ENCODE measurements at regions not wholly inside any gene's neighbourhood (a gene's known extent, or its start where the extent isn't known, plus 50 kb on each side); places are given as distances from the start of the nearest gene placed in this dataset.

- peaks cover 2% of the 10 kb centered on the region for H3K27me3 ChIP-seq (ENCODE audit: insufficient read depth, poor library complexity, severe bottlenecking)
- no peak overlapping the region for H3K27ac ChIP-seq (replicated peaks)
- H3K4me3 ChIP-seq (replicated peaks; ENCODE audit: insufficient read depth, low read length): no peak overlapping the region
- DNase-seq (ENCODE audit: low read depth in 1 of 2, low spot score in 1 of 2): no peak
- TF ChIP-seq CTCF (IDR thresholded peaks at IDR 0.05; ENCODE audit: insufficient read depth, low read length): no peak
- no peak for TF ChIP-seq SPI1 (IDR thresholded peaks at IDR 0.05; ENCODE audit: borderline replicate concordance, low read depth)
- TF ChIP-seq GABPA (IDR thresholded peaks at IDR 0.05; ENCODE audit: low read depth): no peak
- no peak for TF ChIP-seq POLR2AphosphoS5 (IDR thresholded peaks at IDR 0.05; ENCODE audit: low read depth)
- TF ChIP-seq, protein P1, sequence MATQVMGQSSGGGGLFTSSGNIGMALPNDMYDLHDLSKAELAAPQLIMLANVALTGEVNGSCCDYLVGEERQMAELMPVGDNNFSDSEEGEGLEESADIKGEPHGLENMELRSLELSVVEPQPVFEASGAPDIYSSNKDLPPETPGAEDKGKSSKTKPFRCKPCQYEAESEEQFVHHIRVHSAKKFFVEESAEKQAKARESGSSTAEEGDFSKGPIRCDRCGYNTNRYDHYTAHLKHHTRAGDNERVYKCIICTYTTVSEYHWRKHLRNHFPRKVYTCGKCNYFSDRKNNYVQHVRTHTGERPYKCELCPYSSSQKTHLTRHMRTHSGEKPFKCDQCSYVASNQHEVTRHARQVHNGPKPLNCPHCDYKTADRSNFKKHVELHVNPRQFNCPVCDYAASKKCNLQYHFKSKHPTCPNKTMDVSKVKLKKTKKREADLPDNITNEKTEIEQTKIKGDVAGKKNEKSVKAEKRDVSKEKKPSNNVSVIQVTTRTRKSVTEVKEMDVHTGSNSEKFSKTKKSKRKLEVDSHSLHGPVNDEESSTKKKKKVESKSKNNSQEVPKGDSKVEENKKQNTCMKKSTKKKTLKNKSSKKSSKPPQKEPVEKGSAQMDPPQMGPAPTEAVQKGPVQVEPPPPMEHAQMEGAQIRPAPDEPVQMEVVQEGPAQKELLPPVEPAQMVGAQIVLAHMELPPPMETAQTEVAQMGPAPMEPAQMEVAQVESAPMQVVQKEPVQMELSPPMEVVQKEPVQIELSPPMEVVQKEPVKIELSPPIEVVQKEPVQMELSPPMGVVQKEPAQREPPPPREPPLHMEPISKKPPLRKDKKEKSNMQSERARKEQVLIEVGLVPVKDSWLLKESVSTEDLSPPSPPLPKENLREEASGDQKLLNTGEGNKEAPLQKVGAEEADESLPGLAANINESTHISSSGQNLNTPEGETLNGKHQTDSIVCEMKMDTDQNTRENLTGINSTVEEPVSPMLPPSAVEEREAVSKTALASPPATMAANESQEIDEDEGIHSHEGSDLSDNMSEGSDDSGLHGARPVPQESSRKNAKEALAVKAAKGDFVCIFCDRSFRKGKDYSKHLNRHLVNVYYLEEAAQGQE (IDR thresholded peaks at IDR 0.05; ENCODE audit: insufficient replicate concordance, low read depth): no peak
These were observed 152.7 kb downstream of the MCHR2 start for GRCh38 chr6:99841297-99841696.

DNA sequence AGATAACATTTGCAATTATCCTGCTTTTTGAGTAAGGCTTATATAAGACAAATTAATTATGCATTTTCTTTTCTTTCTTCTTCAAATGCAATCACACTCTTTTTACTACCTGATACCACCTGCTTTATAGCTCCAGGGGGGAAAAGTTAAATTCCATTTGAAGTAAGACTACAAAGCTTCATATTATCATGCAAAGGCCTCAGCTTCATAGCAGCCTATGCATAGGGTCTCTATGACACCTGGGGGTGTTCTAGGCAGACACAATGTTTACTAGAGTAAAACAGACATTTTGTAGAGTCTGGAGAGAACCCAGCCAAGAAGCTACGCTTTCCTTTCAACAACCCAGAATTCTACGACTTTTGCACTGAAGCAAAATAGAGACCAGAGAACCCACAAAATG is 148.0 kb downstream of the MCHR2 start:
- TF ChIP-seq CTCF (IDR thresholded peaks at IDR 0.05; ENCODE audit: insufficient read depth, low read length): no peak
- no peak for TF ChIP-seq POLR2AphosphoS5 (IDR thresholded peaks at IDR 0.05; ENCODE audit: low read depth)
- Histone ChIP-seq H3K27ac (replicated peaks) (no peak overlapping the region), H3K4me3 (replicated peaks; ENCODE audit: insufficient read depth, low read length) (no peak overlapping the region), H3K27me3 (ENCODE audit: insufficient read depth, poor library complexity, severe bottlenecking) (peaks cover 2% of the 10 kb centered on the region)
- DNase-seq (ENCODE audit: low read depth in 1 of 2, low spot score in 1 of 2): no peak

DNA sequence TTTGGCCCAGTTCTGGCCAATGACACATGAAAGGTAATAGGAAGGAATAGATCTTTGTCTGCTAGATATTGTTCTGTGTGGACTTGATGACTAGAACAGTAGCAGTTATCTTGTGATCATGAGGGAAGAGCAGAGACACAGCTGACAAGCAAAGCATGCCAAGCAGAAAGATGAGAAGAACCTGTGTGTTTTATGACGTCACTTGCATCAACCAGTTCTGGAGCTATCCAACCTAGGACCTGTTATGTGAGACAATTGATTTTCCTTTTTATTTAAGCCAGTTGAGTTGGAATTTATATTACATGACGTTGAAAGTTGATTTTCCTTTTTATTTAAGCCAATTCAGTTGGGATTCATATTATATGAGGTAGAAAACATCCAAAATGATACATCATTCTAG is 143.2 kb downstream of the MCHR2 start:
- no peak overlapping the region for H3K4me3 ChIP-seq (replicated peaks; ENCODE audit: insufficient read depth, low read length)
- no peak overlapping the region for H3K27ac ChIP-seq (replicated peaks)
- DNase-seq (ENCODE audit: low read depth in 1 of 2, low spot score in 1 of 2): no peak
- H3K27me3 ChIP-seq (ENCODE audit: insufficient read depth, poor library complexity, severe bottlenecking): peaks cover 2% of the 10 kb centered on the region
- TF ChIP-seq, protein P1 (IDR thresholded peaks at IDR 0.05; ENCODE audit: insufficient replicate concordance, low read depth): no peak
- no peak for TF ChIP-seq GABPA (IDR thresholded peaks at IDR 0.05; ENCODE audit: low read depth)
- no peak for TF ChIP-seq POLR2AphosphoS5 (IDR thresholded peaks at IDR 0.05; ENCODE audit: low read depth)
- no peak for TF ChIP-seq SPI1 (IDR thresholded peaks at IDR 0.05; ENCODE audit: borderline replicate concordance, low read depth)
- no peak for TF ChIP-seq CTCF (IDR thresholded peaks at IDR 0.05; ENCODE audit: insufficient read depth, low read length)

- TF ChIP-seq GABPA (IDR thresholded peaks at IDR 0.05; ENCODE audit: low read depth): no peak
- TF ChIP-seq POLR2AphosphoS5 (IDR thresholded peaks at IDR 0.05; ENCODE audit: low read depth): no peak
- no peak for TF ChIP-seq SPI1 (IDR thresholded peaks at IDR 0.05; ENCODE audit: borderline replicate concordance, low read depth)
- TF ChIP-seq, protein P1 (IDR thresholded peaks at IDR 0.05; ENCODE audit: insufficient replicate concordance, low read depth): no peak
- no peak for TF ChIP-seq CTCF (IDR thresholded peaks at IDR 0.05; ENCODE audit: insufficient read depth, low read length)
- no peak overlapping the region for H3K27ac ChIP-seq (replicated peaks)
These were observed 142.0 kb downstream of the MCHR2 start for GRCh38 chr6:99852031-99852430.

More at GRCh38 chr6:99852031-99852430, 142.0 kb downstream of the MCHR2 start:
- Histone ChIP-seq H3K27me3 (ENCODE audit: insufficient read depth, poor library complexity, severe bottlenecking) (peaks cover 2% of the 10 kb centered on the region), H3K4me3 (replicated peaks; ENCODE audit: insufficient read depth, low read length) (no peak overlapping the region)
- DNase-seq (ENCODE audit: low read depth in 1 of 2, low spot score in 1 of 2): no peak

Data from HL-60 (cell line).